ENCODE measurements at regions not wholly inside any gene's neighbourhood (a gene's known extent, or its start where the extent isn't known, plus 50 kb on each side); places are given as distances from the start of the nearest gene placed in this dataset.

GRCh38 chr6:45718131-45718530, 297.5 kb downstream of the CLIC5 start:
- Mint-ChIP-seq H3K4me3 (no peak overlapping the region), H3K27me3 (ENCODE audit: insufficient read depth) (peaks cover 12% of the 10 kb centered on the region), H3K27ac (no peak overlapping the region), H3K36me3 (ENCODE audit: low read depth) (no peaks in the 10 kb centered on the region), H3K9me3 (no peaks in the 10 kb centered on the region), H3K4me1 (peaks cover 2% of the 10 kb centered on the region)
- Histone ChIP-seq H3K9me3 (ENCODE audit: control insufficient read depth, low read length) (no peaks in the 10 kb centered on the region), H3K36me3 (ENCODE audit: control insufficient read depth, insufficient read depth, low read length) (no peaks in the 10 kb centered on the region), H3K9ac (ENCODE audit: extremely low read depth, low read length, poor library complexity, severe bottlenecking) (no peak overlapping the region), H3K4me1 (ENCODE audit: control insufficient read depth, insufficient read depth, low read length) (no peaks in the 10 kb centered on the region), H3K4me3 (ENCODE audit: low read length) (no peak overlapping the region), H3K27ac (ENCODE audit: low read depth, low read length) (no peak overlapping the region), H3K27me3 (ENCODE audit: control insufficient read depth, insufficient read depth, low read length, poor library complexity, severe bottlenecking) (peaks cover 11% of the 10 kb centered on the region)
- WGBS, 2 experiments (ENCODE audit: insufficient coverage in 1 of 2, insufficient read length in 1 of 2), result 97% methylated on average over 3 of the region's 3 CpGs; no CpG with 5 or more reads in 1 of the 2 experiments
- no peak for DNase-seq
- no peak for TF ChIP-seq CTCF (conservative IDR thresholded peaks at IDR 0.05)

- no peak overlapping the region for H3K27ac ChIP-seq (ENCODE audit: low read depth, low read length)
- H3K27me3 ChIP-seq (ENCODE audit: control insufficient read depth, insufficient read depth, low read length, poor library complexity, severe bottlenecking), result peaks cover 11% of the 10 kb centered on the region
- WGBS, 2 experiments (ENCODE audit: insufficient coverage in 1 of 2, insufficient read length in 1 of 2), result 94 to 95% methylated on average over 2 to 6 of the region's 6 CpGs
- peaks cover 2% of the 10 kb centered on the region for H3K4me1 Mint-ChIP-seq
- DNase-seq, result no peak
- H3K27me3 Mint-ChIP-seq (ENCODE audit: insufficient read depth), result peaks cover 13% of the 10 kb centered on the region
- no peaks in the 10 kb centered on the region for H3K36me3 ChIP-seq (ENCODE audit: control insufficient read depth, insufficient read depth, low read length)
- H3K9me3 ChIP-seq (ENCODE audit: control insufficient read depth, low read length), result no peaks in the 10 kb centered on the region
- H3K4me3 Mint-ChIP-seq, result no peak overlapping the region
- no peaks in the 10 kb centered on the region for H3K36me3 Mint-ChIP-seq (ENCODE audit: low read depth)
- H3K9me3 Mint-ChIP-seq, result no peaks in the 10 kb centered on the region
- no peak overlapping the region for H3K9ac ChIP-seq (ENCODE audit: extremely low read depth, low read length, poor library complexity, severe bottlenecking)
- H3K4me1 ChIP-seq (ENCODE audit: control insufficient read depth, insufficient read depth, low read length), result no peaks in the 10 kb centered on the region
- H3K4me3 ChIP-seq (ENCODE audit: low read length), result no peak overlapping the region
- no peak overlapping the region for H3K27ac Mint-ChIP-seq
- TF ChIP-seq CTCF (conservative IDR thresholded peaks at IDR 0.05), result no peak
Measured at GRCh38 chr6:45717715-45718114, 297.9 kb downstream of the CLIC5 start.

- no peaks in the 10 kb centered on the region for H3K36me3 ChIP-seq (ENCODE audit: control insufficient read depth, insufficient read depth, low read length)
- H3K9me3 ChIP-seq (ENCODE audit: control insufficient read depth, low read length), result no peaks in the 10 kb centered on the region
- H3K4me3 Mint-ChIP-seq, result no peak overlapping the region
- no peak overlapping the region for H3K27ac ChIP-seq (ENCODE audit: low read depth, low read length)
- H3K9ac ChIP-seq (ENCODE audit: extremely low read depth, low read length, poor library complexity, severe bottlenecking), result no peak overlapping the region
- H3K27me3 ChIP-seq (ENCODE audit: control insufficient read depth, insufficient read depth, low read length, poor library complexity, severe bottlenecking), result peaks cover 11% of the 10 kb centered on the region
- H3K4me1 Mint-ChIP-seq, result peaks cover 2% of the 10 kb centered on the region
- no peak overlapping the region for H3K27ac Mint-ChIP-seq
- no peaks in the 10 kb centered on the region for H3K36me3 Mint-ChIP-seq (ENCODE audit: low read depth)
- no peaks in the 10 kb centered on the region for H3K9me3 Mint-ChIP-seq
- TF ChIP-seq CTCF (conservative IDR thresholded peaks at IDR 0.05), result no peak
- 75 to 93% methylated on average over 2 to 4 of the region's 4 CpGs for WGBS, 2 experiments (ENCODE audit: insufficient coverage in 1 of 2, insufficient read length in 1 of 2)
- H3K4me1 ChIP-seq (ENCODE audit: control insufficient read depth, insufficient read depth, low read length), result no peaks in the 10 kb centered on the region
- no peak for DNase-seq
- H3K4me3 ChIP-seq (ENCODE audit: low read length), result no peak overlapping the region
- peaks cover 15% of the 10 kb centered on the region for H3K27me3 Mint-ChIP-seq (ENCODE audit: insufficient read depth)
Measured at GRCh38 chr6:45717027-45717426, 298.6 kb downstream of the CLIC5 start.
